GM23338 (cell line): ENCODE measurements at regions not wholly inside any gene's neighbourhood (a gene's known extent, or its start where the extent isn't known, plus 50 kb on each side); places are given as distances from the start of the nearest gene placed in this dataset.

ENCODE experiments used
- ATAC-seq: fragments of 200-7000 bp; cut with Tn5 transposase; 3 replicates; pipeline ENCODE4 v1.9.1; 2020
- DNase-seq: peaks from one replicate; pipeline ENCODE4 v3.0.0-alpha.2; 2015; ENCODE audit warnings: low spot score
- H2AFZ ChIP-seq: fragments of 200-600 bp; sonication (generic); 2 replicates; pipeline ENCODE4 v1.8.0; 2016; ENCODE audit warnings: antibody characterized with exemption, mild to moderate bottlenecking, moderate library complexity
- H3F3A ChIP-seq: fragments of 200-600 bp; sonication (generic); replicated peaks from 2 replicates; pipeline ENCODE4 v1.8.0; 2017; ENCODE audit warnings: antibody characterized with exemption, mixed run types, low read depth
- H3K27ac ChIP-seq: fragments of 200-600 bp; sonication (generic); 2 replicates; pipeline ENCODE4 v1.6.1; 2016; ENCODE audit warnings: low read depth
- H3K27me3 ChIP-seq: fragments of 200-600 bp; sonication (generic); 2 replicates; pipeline ENCODE4 v1.8.0; 2016; ENCODE audit warnings: mild to moderate bottlenecking, mixed run types, moderate library complexity; ENCODE audit not compliant: insufficient read depth
- H3K36me3 ChIP-seq: fragments of 200-600 bp; sonication (generic); 2 replicates; pipeline ENCODE4 v1.8.0; 2016; ENCODE audit warnings: mild to moderate bottlenecking; ENCODE audit not compliant: insufficient read depth
- H3K4me1 ChIP-seq: fragments of 200-600 bp; sonication (generic); 2 replicates; pipeline ENCODE4 v1.8.0; 2016; ENCODE audit warnings: mild to moderate bottlenecking, moderate library complexity; ENCODE audit not compliant: insufficient read depth
- H3K4me2 ChIP-seq: fragments of 200-600 bp; sonication (generic); 2 replicates; pipeline ENCODE4 v1.7.1; 2017; ENCODE audit warnings: mixed run types
- H3K4me3 ChIP-seq: fragments of 200-600 bp; sonication (generic); 2 replicates; pipeline ENCODE4 v1.6.1; 2016; ENCODE audit warnings: mixed run types
- H3K79me2 ChIP-seq: fragments of 200-600 bp; sonication (generic); replicated peaks from 2 replicates; pipeline ENCODE4 v1.8.0; 2017; ENCODE audit warnings: mild to moderate bottlenecking; ENCODE audit not compliant: insufficient read depth
- H3K9me2 ChIP-seq: fragments of 200-600 bp; sonication (generic); 2 replicates; pipeline ENCODE4 v1.8.0; 2017; ENCODE audit not compliant: insufficient read depth
- H4K20me1 ChIP-seq: fragments of 200-600 bp; sonication (generic); replicated peaks from 2 replicates; pipeline ENCODE4 v1.8.0; 2017; ENCODE audit warnings: mild to moderate bottlenecking; ENCODE audit not compliant: insufficient read depth
- H3K27ac Mint-ChIP-seq: 2 replicates; pipeline ENCODE4 v1.8.0; 2020; ENCODE audit warnings: inconsistent platforms, mild to moderate bottlenecking, moderate library complexity, mixed read lengths
- H3K27me3 Mint-ChIP-seq: 3 replicates; pipeline ENCODE4 v1.8.0; 2022; ENCODE audit warnings: low read depth, mild to moderate bottlenecking, moderate library complexity, mixed read lengths, inconsistent platforms; ENCODE audit not compliant: insufficient read depth, poor library complexity
- H3K36me3 Mint-ChIP-seq: 3 replicates; pipeline ENCODE4 v1.8.0; 2021; ENCODE audit warnings: low read depth, mild to moderate bottlenecking, inconsistent platforms, moderate library complexity, mixed read lengths
- H3K4me1 Mint-ChIP-seq: 3 replicates; pipeline ENCODE4 v1.8.0; 2020; ENCODE audit warnings: mild to moderate bottlenecking, inconsistent platforms, mixed read lengths
- H3K4me3 Mint-ChIP-seq: 3 replicates; pipeline ENCODE4 v1.8.0; 2021; ENCODE audit warnings: moderate library complexity, mild to moderate bottlenecking, inconsistent platforms, mixed read lengths
- H3K9me3 Mint-ChIP-seq: 3 replicates; pipeline ENCODE4 v1.8.0; 2020; ENCODE audit warnings: moderate library complexity, mild to moderate bottlenecking, inconsistent platforms, mixed read lengths
- CTCF ChIP-seq, 2 experiments: fragments of 200-600 bp in 1 of 2; sonication (generic) in 1 of 2; conservative IDR thresholded peaks; 2 replicates each; pipeline versions ENCODE4 v1.5.1 to v1.6.1; 2016 to 2017; ENCODE audit warnings: antibody characterized with exemption in 2 of 2, low read depth in 2 of 2, mild to moderate bottlenecking in 2 of 2, moderate library complexity in 1 of 2
- ETS1 ChIP-seq: IDR thresholded peaks from 2 replicates; pipeline ENCODE4 v1.6.1; 2016; ENCODE audit warnings: antibody characterized with exemption
- EZH2 ChIP-seq: fragments of 200-600 bp; sonication (generic); IDR thresholded peaks from one replicate; pipeline ENCODE4 v1.8.0; 2017; ENCODE audit warnings: antibody characterized with exemption, mild to moderate bottlenecking, low read depth; ENCODE audit not compliant: unreplicated experiment
- JUNB ChIP-seq: IDR thresholded peaks from one replicate; pipeline ENCODE4 v1.6.1; 2016; ENCODE audit warnings: antibody characterized with exemption; ENCODE audit not compliant: unreplicated experiment
- REST ChIP-seq: IDR thresholded peaks from one replicate; pipeline ENCODE4 v1.6.1; 2018; ENCODE audit warnings: antibody characterized with exemption; ENCODE audit not compliant: unreplicated experiment
- ZNF114 ChIP-seq: fragments of 250-450 bp; sonication (Bioruptor Pico); IDR thresholded peaks from 2 replicates; pipeline ENCODE4 v1.5.0; 2020; ENCODE audit warnings: mild to moderate bottlenecking, moderate library complexity
- ZNF331 ChIP-seq: fragments of 250-450 bp; sonication (Bioruptor Pico); IDR thresholded peaks from 2 replicates; pipeline ENCODE4 v1.5.0; 2020; ENCODE audit warnings: low read depth, mild to moderate bottlenecking, moderate library complexity
- ZNF462 ChIP-seq: fragments of 250-450 bp; sonication (Bioruptor Pico); IDR thresholded peaks from 2 replicates; pipeline ENCODE4 v1.5.0; 2020; ENCODE audit warnings: mild to moderate bottlenecking, moderate library complexity

- H3K4me2 ChIP-seq = no peak overlapping the region
- no peaks in the 10 kb centered on the region for H3K79me2 ChIP-seq
- H3K27me3 ChIP-seq = peaks cover 96% of the 10 kb centered on the region
- Mint-ChIP-seq H3K9me3 (no peaks in the 10 kb centered on the region), H3K27ac (no peak overlapping the region), H3K4me3 (no peak overlapping the region), H3K36me3 (no peaks in the 10 kb centered on the region), H3K4me1 (peaks cover 11% of the 10 kb centered on the region), H3K27me3 (peaks cover 75% of the 10 kb centered on the region)
- no peaks in the 10 kb centered on the region for H3K9me2 ChIP-seq
- ATAC-seq = no peak; the same call in 2 of the 3 replicates
- H2AFZ ChIP-seq = no peak overlapping the region
- peak; percentile 32 for DNase-seq
- H3K4me3 ChIP-seq = no peak overlapping the region
- H3F3A ChIP-seq = no peaks in the 10 kb centered on the region
- H3K36me3 ChIP-seq = no peaks in the 10 kb centered on the region
- no peak overlapping the region for H3K27ac ChIP-seq
- TF ChIP-seq ETS1 (no peak), CTCF (conservative IDR thresholded peaks at IDR 0.05; ENCODE audit: low read depth in 2 of 2) (no peak), ZNF462 (no peak), JUNB (no peak), EZH2 (no peak), REST (no peak), ZNF114 (no peak), ZNF331 (no peak)
- H4K20me1 ChIP-seq = no peaks in the 10 kb centered on the region; the same call in 1 of the 2 replicates
- H3K4me1 ChIP-seq = no peaks in the 10 kb centered on the region; the same call in 1 of the 2 replicates
Measured at GRCh38 chr22:22123118-22123959, 121.2 kb upstream of the VPREB1 start.
